Erythroblast (primary cell): ENCODE measurements at regions not wholly inside any gene's neighbourhood (a gene's known extent, or its start where the extent isn't known, plus 50 kb on each side); places are given as distances from the start of the nearest gene placed in this dataset.

Experiments used
- DNase-seq, 2 experiments: peaks; one replicate each; lab custom pipeline; 2025; lab: John Stamatoyannopoulos, UW
- GATA1 ChIP-seq: IDR thresholded peaks from 2 replicates; pipeline ENCODE4 v1.6.1; 2011; ENCODE audit warnings: low read depth, mild to moderate bottlenecking, control low read depth, low read length, moderate library complexity
- POLR2A ChIP-seq: IDR thresholded peaks from 2 replicates; pipeline ENCODE4 v1.6.1; 2011; ENCODE audit warnings: mild to moderate bottlenecking, low read length

DNA sequence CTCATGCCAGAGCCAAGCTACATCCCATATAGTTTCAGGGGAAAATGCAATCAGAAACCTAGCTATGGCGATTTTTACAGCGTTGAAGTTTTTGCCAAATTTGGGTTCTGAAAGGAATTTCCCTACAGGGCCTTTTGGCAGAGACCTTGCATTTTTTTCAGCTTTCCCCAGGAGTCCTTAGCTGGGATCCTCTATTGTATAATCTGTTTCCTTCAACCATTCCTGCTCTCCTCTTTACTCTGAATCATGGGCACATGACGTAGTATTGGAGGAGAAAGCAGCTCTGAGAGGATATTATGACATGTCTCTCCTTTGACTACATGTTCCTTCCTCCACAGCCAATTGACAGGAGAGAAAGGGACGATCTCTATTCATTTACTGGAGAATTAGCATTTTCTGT is 118.5 kb upstream of the ERCC6L2 start:
- TF ChIP-seq GATA1 (no peak), POLR2A (no peak)
- DNase-seq, result no peak

DNA sequence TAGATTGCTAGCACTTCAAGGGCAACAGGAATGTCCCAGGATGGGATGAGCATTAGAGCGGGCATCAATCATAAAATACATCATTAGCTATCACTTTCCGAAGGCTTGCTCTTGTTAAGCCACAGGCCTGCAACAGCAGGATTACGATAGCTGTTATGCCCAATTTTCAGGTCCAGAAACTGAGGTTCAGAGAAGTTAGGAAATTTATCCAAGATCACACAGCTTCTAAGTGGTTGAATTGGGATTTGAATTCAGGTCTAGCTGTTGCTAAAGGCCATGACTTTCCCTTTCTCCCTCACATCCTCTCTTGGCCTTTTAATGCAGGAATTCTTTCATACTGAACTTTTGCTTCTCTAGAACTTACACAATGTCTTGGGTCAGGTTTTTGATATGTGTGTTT is 119.4 kb upstream of the ERCC6L2 start:
- TF ChIP-seq POLR2A (no peak), GATA1 (no peak)
- DNase-seq, result no peak

DNA sequence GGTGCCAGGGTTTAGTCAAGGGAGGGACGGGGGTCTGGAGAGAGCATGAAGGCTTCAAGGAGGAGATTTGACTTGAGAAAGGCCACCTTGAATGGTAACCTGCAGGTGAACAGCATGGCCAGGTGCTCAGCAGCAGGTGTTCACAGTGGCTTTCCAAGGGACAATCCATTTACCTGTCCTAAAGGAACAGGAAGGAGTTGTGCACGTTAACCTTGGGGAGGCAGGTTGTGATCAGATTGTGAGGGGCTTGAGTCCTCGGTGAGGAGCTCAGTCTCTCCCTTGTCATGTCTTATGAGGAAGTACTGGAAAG is 120.1 kb upstream of the ERCC6L2 start:
- DNase-seq, result no peak
- TF ChIP-seq GATA1, result no peak
- TF ChIP-seq POLR2A, result no peak

DNA sequence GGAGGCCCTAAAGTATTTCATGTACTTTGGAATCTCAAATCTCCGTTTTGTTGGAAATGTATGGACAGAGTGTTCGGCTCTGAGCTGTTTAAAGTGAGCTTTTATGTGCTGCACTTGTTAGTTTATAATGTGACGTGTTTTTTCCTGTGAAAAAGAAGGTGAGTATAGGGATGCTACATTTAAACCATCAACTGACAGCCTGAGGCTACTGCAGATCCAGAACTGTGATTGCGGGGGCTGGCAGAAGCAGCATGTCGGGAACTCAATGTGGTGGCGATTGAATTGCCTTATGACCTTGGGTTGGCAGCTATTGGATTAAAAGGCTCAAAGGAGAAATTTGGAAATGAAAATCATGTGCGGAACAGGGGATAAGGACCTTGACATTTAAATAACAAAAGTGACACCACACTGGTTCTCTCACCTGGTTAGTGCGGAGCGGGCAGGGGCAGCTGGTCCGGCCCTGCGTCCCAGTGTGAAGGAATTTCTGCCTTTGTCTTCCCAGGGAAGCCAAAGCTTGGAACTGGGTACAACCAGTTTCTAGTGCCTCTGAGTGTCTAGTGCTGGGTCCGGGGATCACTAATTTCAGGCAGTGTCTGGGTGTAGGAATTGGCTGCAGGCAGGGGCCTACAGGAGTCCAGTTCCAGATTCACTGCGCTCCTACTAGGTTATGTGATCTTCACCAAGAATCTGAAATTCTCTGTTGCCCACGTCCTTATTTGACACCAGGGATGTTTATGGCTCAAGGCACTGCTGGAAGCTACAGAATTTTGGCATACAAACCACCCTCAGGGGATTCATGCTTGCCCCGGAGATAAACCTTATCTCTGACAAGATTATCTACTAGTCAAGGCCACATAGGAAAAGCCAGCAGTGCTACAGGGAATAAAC is 120.7 kb upstream of the ERCC6L2 start:
- DNase-seq, result no peak
- TF ChIP-seq GATA1, result no peak

DNA sequence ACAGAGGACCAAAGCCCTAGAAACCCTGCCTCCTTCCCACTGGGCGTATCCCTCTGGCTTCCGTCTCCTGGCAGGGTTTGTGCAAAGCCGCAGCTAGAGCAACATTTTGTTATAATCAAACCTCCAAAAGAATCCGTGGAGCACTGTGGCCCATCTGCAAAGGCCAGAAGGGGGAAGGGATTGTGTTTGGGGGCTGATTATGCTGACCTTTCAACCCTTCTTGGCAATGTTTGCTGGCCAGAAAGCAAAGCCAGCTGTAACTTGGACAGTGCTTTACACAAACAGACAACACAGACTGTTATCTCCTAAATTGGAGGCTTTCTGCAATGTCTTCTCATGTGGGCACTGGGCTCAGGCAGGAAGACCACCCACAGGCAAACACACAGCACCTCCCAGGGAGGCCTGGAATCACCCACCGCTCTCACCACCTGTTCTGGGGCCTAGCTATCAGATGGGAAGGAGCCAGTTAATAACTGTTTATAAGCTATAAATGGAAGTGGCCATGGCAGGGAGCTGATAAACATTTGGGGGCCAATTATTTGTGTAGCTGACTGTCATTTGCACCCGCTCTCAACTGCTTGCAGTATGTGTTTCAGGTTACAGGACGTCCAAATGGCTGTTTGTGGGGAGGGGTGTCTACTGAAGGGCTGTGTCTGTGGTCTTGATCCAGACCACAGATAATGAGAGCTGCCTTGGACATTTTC is 121.6 kb upstream of the ERCC6L2 start:
- TF ChIP-seq GATA1, result no peak

DNA sequence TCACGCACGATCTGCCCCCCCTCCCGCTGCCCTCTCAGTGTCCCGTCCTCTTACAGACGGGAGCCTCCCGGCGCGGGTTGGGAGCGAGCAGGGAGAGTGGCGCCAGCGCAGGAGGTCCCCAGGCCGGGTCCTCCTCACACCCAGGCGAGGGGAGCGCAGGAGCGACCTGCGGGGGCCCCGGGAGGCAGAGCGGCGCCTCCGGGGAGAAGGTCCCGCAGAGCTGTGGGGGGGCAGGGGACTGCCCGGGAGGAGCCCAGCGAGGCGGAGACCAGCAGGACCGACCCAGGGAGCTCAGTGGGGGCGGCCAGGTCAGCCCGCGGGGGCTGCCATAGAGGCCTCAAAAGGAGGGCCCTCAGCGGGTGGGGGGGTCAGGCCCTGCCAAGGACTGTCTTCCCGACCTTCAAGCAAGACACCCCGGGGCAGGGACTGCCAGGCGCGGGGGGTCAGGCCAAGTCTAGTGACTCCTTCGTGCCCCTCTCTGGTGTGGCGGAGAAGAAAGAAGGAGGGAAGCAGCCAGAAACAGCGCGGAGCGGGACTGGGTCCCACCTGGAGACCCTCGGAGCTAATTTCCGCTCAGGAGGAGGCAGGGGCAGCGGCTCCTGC is 123.3 kb upstream of the ERCC6L2 start:
- no peak for DNase-seq
- no peak for TF ChIP-seq POLR2A
- no peak for TF ChIP-seq GATA1

More for the DNA sequence above, 121.6 kb upstream of the ERCC6L2 start:
- peak in 1 of 2 experiments; percentile 9 for DNase-seq

DNA sequence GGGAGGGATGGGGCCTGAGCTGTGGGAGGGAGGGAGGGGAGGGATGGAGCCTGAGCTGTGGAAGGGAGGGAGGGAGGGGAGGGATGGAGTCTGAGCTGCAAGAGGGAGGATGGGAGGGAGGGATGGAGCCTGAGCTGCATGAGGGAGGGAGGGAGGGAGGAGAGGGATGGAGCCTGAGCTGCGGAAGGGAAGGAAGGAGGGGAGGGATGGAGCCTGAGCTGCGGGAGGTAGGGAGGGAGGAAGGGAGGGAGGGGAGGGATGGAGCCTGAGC is 124.0 kb upstream of the ERCC6L2 start:
- TF ChIP-seq GATA1, result no peak
- TF ChIP-seq POLR2A, result no peak

DNA sequence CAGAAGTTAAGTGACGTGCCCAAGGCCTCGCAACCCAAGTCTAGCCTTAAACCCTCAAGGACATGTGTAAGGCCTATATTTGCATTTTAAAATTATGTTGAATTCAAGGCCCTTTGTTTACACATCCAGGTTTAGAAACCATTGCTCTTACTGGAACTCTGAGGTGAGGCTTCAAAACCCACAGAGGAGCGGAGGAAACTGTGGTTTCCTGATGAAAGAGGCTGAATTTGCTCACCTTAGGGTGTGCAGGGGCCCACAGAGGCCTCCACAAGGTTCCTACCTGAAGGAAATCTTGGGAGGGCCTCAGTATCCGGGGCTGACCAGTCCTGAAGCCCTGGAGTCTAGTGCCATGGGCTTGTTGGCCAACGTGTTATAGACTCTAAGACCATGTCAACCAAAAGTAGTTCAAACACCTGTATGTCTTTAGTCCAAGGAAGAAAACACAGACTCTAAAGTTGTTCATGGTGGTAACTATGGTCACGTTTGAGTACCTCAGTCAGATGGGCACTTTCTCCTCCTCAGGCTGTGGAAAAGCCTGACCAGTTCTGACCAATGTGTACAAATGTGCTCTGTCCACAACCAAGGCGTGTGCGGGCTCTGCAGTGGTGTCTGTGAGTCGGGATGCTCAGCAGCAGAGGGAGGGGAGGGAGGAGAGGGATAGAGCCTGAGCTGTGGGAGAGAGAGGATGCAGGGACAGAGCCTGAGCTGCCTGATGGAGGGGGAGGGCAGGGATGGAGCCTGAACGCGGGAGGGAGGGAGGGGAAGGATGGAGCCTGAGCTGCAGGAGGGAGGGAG is 124.6 kb upstream of the ERCC6L2 start:
- no peak for DNase-seq
- no peak for TF ChIP-seq GATA1

More for the DNA sequence above, 124.0 kb upstream of the ERCC6L2 start:
- no peak for DNase-seq

DNA sequence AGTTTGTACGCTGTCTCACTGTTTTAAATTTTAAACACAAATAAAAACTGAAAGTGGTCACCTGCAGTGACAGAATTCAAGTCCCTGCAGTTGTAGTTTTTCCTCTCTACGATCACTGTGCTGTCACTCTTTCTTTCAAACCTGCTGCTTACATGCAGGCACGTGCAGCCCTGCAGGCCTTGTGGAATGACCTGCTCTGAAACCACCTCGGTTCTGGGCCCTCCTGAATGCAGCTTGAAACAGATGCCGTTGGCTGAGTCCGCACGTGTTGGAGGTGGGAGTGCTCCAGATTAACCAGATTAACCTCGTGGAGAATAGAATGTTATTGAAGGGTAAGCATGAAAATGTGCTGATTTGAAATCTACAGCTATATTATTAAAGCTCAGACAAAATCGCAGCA is 126.0 kb upstream of the ERCC6L2 start:
- TF ChIP-seq GATA1 (no peak), POLR2A (no peak)

DNA sequence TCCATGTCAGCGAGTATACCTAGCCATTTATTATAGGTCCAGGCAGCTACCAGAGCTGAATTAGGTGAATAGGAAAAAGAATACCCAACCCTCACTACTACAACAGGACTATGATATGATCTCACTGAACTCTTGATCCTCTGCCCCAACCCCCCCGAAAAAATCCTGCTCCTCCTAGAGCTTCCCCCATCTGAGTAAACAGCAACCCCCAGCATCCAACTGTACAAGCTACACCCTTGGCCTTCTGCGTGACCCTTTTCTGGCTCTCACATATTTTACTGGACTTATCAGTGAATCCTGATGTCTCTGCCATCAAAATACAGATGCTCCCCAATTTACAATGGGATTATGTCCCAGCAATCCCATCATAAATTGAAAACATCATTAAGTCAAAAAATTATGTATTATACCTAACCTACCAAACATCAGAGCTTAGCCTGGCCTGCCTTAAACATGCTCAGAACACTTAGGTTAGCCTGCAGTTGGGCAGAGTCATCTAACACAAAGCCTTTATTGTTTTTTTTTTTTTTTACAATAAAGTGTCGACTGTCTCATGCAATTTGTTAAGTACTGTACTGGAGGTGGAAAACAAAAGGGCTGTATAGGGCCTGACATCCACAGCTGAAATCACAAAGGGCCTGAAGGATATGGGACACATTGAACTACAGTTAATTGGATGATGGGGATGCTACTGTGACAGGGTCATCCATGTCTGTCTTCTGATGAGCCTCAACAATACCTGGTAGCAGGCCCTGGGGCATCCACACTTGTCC is 128.9 kb upstream of the ERCC6L2 start:
- no peak for DNase-seq
- TF ChIP-seq POLR2A (no peak), GATA1 (no peak)

More for the DNA sequence above, 126.0 kb upstream of the ERCC6L2 start:
- DNase-seq, result no peak

DNA sequence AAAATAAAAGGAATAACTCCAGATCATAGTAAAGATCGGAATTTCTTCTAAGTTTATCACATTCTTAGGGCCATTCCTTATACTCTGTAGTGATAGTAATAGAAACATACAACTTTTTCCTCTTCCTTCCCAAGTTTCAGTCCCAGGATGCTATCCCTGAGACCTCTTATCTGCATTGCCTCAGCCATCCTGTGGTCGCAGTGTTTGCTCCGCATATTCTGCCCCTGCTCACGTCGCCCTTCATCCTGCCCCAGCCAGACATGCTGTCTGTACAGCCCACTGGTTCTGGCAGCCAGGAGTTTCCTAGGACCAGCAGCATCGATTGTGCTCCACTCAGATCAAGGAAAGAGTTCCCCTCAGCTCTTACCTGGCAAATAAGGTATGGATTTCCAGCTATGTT is 132.7 kb upstream of the ERCC6L2 start:
- TF ChIP-seq POLR2A (no peak), GATA1 (no peak)
- no peak for DNase-seq

DNA sequence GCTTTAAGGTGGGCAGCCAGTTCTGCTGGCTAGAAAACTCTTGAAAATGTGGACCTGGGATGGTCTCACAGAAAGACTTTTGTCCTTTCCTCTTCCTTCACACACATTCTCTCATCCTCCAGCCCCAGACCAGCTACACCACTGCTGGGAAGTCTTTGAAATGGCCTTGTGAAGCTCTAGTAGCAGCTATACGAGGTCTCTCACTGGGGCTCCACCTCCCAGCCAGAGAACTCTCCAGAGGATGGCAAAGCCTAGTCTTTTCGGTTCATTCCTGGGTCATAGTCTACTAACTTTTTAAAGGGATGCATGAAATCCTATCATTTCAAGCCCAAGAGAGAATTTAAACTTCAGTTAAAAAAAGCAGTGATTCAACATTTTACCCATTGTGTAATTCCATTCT is 133.9 kb upstream of the ERCC6L2 start:
- TF ChIP-seq POLR2A, result no peak
- DNase-seq, result no peak
